ENCODE measurements at regions not wholly inside any gene's neighbourhood (a gene's known extent, or its start where the extent isn't known, plus 50 kb on each side); places are given as distances from the start of the nearest gene placed in this dataset.

DNA sequence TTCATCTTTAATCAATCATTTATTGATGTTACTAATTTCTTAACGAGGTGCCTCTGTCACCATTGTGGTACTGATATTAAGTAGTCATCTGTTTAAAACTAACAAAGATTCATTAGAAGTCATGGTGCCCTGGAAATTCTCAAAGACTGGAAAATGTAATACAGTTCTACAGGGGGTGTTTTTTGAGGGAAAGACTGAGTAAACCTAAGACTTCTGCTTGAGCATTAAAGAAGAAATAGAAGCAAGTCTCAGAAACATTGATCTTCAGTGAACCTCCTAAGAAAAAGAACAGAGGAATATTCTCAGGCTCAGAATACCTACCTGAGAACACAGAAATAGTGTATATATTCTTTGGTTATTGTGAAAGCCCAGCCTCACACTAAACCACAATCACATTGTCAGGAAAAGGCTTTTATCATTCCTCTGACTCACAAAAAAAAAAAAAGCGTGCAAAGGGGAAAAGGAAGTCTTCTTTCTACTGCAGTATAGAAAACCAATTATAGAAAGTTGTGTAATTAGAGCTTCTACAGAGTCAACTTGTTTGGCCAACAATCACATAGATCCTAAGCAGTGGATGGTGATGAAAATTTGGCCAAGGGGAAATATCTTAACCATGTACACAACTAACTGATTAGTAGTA lies 60.8 kb downstream of the HINT1 start (continued):
- TF ChIP-seq, protein P1, sequence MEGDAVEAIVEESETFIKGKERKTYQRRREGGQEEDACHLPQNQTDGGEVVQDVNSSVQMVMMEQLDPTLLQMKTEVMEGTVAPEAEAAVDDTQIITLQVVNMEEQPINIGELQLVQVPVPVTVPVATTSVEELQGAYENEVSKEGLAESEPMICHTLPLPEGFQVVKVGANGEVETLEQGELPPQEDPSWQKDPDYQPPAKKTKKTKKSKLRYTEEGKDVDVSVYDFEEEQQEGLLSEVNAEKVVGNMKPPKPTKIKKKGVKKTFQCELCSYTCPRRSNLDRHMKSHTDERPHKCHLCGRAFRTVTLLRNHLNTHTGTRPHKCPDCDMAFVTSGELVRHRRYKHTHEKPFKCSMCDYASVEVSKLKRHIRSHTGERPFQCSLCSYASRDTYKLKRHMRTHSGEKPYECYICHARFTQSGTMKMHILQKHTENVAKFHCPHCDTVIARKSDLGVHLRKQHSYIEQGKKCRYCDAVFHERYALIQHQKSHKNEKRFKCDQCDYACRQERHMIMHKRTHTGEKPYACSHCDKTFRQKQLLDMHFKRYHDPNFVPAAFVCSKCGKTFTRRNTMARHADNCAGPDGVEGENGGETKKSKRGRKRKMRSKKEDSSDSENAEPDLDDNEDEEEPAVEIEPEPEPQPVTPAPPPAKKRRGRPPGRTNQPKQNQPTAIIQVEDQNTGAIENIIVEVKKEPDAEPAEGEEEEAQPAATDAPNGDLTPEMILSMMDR (conservative IDR thresholded peaks at IDR 0.05; ENCODE audit: low read depth in 2 of 2), result no peak
- TF ChIP-seq POLR2AphosphoS5 (IDR thresholded peaks at IDR 0.05; ENCODE audit: low read depth), result no peak

DNA sequence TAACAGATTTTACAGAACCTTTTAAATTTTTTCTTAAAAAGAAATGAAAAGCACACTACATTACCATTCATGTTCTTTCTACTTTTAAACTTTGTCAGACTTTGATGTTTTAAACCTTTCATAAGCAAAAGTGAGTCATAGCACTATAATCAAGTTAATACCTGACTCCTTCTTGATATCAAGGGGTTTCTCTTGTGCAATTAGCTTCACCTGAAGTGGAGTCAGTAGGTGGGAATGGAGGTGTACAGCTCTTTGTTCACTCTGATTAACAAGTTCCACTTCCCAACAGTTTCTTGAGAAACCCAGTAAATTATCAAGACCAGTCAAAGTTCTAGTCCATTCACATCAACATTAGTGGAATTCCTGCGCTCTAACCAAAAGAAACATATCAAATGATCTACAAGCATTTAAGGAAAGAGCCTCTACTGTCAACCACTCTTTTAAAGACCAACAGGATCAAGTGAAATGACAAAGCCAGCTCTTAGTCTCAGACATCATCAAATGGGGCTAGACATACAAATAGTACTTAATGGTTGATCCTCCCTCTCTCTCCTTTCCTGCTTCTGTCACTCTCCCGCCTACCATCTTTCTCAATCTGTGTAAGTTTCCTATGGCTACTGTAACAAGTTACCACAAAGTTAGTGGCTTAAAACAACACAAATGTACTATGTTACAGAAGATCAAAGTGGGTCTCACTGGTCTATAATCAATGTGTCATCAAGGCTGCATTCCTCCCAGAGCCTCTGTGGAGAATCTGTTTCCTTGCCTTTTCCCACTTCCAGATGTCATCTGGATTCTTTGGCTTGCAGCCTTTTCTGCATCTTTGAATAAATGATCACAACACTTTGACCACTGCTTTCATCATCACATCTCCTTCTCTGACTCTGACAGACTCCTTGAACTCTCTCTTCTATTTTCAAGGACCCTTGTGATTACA lies 68.0 kb downstream of the HINT1 start:
- H3K27me3 ChIP-seq (ENCODE audit: insufficient read depth), result no peaks in the 10 kb centered on the region
- DNase-seq (ENCODE audit: low spot score) (no peak), ATAC-seq (no peak)
- no peak overlapping the region for H3K4me2 ChIP-seq
- Mint-ChIP-seq H3K4me1 (peaks cover 2% of the 10 kb centered on the region; the same call in 2 of the 3 replicates), H3K27me3 (ENCODE audit: insufficient read depth, low read depth, poor library complexity) (peaks cover 3% of the 10 kb centered on the region), H3K36me3 (ENCODE audit: low read depth) (no peaks in the 10 kb centered on the region), H3K4me3 (no peak overlapping the region), H3K9me3 (peaks cover 6% of the 10 kb centered on the region; the same call in 2 of the 3 replicates), H3K27ac (no peak overlapping the region)
- H2AFZ ChIP-seq, result no peak overlapping the region
- no peak overlapping the region for H3K27ac ChIP-seq (ENCODE audit: low read depth)
- no peaks in the 10 kb centered on the region for H3K79me2 ChIP-seq (replicated peaks; ENCODE audit: insufficient read depth)
- no peaks in the 10 kb centered on the region for H3F3A ChIP-seq (replicated peaks; ENCODE audit: low read depth)
- no peak overlapping the region for H3K4me3 ChIP-seq
- no peaks in the 10 kb centered on the region for H3K36me3 ChIP-seq (ENCODE audit: insufficient read depth)
- H3K9me2 ChIP-seq (ENCODE audit: insufficient read depth), result no peaks in the 10 kb centered on the region; the same call in 1 of the 2 replicates
- H3K4me1 ChIP-seq (ENCODE audit: insufficient read depth), result peaks cover 4% of the 10 kb centered on the region; the same call in 1 of the 2 replicates
- no peaks in the 10 kb centered on the region for H4K20me1 ChIP-seq (replicated peaks; ENCODE audit: insufficient read depth)
- TF ChIP-seq, protein P2, sequence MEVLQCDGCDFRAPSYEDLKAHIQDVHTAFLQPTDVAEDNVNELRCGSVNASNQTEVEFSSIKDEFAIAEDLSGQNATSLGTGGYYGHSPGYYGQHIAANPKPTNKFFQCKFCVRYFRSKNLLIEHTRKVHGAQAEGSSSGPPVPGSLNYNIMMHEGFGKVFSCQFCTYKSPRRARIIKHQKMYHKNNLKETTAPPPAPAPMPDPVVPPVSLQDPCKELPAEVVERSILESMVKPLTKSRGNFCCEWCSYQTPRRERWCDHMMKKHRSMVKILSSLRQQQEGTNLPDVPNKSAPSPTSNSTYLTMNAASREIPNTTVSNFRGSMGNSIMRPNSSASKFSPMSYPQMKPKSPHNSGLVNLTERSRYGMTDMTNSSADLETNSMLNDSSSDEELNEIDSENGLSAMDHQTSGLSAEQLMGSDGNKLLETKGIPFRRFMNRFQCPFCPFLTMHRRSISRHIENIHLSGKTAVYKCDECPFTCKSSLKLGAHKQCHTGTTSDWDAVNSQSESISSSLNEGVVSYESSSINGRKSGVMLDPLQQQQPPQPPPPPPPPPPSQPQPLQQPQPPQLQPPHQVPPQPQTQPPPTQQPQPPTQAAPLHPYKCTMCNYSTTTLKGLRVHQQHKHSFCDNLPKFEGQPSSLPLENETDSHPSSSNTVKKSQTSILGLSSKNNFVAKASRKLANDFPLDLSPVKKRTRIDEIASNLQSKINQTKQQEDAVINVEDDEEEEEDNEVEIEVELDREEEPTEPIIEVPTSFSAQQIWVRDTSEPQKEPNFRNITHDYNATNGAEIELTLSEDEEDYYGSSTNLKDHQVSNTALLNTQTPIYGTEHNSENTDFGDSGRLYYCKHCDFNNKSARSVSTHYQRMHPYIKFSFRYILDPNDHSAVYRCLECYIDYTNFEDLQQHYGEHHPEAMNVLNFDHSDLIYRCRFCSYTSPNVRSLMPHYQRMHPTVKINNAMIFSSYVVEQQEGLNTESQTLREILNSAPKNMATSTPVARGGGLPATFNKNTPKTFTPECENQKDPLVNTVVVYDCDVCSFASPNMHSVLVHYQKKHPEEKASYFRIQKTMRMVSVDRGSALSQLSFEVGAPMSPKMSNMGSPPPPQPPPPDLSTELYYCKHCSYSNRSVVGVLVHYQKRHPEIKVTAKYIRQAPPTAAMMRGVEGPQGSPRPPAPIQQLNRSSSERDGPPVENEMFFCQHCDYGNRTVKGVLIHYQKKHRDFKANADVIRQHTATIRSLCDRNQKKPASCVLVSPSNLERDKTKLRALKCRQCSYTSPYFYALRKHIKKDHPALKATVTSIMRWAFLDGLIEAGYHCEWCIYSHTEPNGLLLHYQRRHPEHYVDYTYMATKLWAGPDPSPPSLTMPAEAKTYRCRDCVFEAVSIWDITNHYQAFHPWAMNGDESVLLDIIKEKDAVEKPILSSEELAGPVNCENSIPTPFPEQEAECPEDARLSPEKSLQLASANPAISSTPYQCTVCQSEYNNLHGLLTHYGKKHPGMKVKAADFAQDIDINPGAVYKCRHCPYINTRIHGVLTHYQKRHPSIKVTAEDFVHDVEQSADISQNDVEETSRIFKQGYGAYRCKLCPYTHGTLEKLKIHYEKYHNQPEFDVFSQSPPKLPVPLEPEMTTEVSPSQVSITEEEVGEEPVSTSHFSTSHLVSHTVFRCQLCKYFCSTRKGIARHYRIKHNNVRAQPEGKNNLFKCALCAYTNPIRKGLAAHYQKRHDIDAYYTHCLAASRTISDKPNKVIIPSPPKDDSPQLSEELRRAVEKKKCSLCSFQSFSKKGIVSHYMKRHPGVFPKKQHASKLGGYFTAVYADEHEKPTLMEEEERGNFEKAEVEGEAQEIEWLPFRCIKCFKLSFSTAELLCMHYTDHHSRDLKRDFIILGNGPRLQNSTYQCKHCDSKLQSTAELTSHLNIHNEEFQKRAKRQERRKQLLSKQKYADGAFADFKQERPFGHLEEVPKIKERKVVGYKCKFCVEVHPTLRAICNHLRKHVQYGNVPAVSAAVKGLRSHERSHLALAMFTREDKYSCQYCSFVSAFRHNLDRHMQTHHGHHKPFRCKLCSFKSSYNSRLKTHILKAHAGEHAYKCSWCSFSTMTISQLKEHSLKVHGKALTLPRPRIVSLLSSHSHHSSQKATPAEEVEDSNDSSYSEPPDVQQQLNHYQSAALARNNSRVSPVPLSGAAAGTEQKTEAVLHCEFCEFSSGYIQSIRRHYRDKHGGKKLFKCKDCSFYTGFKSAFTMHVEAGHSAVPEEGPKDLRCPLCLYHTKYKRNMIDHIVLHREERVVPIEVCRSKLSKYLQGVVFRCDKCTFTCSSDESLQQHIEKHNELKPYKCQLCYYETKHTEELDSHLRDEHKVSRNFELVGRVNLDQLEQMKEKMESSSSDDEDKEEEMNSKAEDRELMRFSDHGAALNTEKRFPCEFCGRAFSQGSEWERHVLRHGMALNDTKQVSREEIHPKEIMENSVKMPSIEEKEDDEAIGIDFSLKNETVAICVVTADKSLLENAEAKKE (CRISPR knock-in tag; IDR thresholded peaks at IDR 0.05), result no peak
- TF ChIP-seq JUNB (IDR thresholded peaks at IDR 0.05; ENCODE audit: unreplicated experiment) (no peak), NANOG (IDR thresholded peaks at IDR 0.05; ENCODE audit: borderline replicate concordance) (no peak), ZNF331 (CRISPR knock-in tag; IDR thresholded peaks at IDR 0.05; ENCODE audit: low read depth) (no peak), EZH2phosphoT487 (IDR thresholded peaks at IDR 0.05; ENCODE audit: unreplicated experiment) (no peak)
- TF ChIP-seq, protein P3, sequence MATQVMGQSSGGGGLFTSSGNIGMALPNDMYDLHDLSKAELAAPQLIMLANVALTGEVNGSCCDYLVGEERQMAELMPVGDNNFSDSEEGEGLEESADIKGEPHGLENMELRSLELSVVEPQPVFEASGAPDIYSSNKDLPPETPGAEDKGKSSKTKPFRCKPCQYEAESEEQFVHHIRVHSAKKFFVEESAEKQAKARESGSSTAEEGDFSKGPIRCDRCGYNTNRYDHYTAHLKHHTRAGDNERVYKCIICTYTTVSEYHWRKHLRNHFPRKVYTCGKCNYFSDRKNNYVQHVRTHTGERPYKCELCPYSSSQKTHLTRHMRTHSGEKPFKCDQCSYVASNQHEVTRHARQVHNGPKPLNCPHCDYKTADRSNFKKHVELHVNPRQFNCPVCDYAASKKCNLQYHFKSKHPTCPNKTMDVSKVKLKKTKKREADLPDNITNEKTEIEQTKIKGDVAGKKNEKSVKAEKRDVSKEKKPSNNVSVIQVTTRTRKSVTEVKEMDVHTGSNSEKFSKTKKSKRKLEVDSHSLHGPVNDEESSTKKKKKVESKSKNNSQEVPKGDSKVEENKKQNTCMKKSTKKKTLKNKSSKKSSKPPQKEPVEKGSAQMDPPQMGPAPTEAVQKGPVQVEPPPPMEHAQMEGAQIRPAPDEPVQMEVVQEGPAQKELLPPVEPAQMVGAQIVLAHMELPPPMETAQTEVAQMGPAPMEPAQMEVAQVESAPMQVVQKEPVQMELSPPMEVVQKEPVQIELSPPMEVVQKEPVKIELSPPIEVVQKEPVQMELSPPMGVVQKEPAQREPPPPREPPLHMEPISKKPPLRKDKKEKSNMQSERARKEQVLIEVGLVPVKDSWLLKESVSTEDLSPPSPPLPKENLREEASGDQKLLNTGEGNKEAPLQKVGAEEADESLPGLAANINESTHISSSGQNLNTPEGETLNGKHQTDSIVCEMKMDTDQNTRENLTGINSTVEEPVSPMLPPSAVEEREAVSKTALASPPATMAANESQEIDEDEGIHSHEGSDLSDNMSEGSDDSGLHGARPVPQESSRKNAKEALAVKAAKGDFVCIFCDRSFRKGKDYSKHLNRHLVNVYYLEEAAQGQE (IDR thresholded peaks at IDR 0.05; ENCODE audit: unreplicated experiment), result no peak
- TF ChIP-seq, protein P4, sequence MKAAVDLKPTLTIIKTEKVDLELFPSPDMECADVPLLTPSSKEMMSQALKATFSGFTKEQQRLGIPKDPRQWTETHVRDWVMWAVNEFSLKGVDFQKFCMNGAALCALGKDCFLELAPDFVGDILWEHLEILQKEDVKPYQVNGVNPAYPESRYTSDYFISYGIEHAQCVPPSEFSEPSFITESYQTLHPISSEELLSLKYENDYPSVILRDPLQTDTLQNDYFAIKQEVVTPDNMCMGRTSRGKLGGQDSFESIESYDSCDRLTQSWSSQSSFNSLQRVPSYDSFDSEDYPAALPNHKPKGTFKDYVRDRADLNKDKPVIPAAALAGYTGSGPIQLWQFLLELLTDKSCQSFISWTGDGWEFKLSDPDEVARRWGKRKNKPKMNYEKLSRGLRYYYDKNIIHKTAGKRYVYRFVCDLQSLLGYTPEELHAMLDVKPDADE (IDR thresholded peaks at IDR 0.05), result no peak

All from GM23338 (cell line).